ENCODE measurements at regions not wholly inside any gene's neighbourhood (a gene's known extent, or its start where the extent isn't known, plus 50 kb on each side); places are given as distances from the start of the nearest gene placed in this dataset.

GRCh38 chr13:50323440-50324065, 308.3 kb downstream of the KCNRG start:
- DNase-seq = no peak

DNA sequence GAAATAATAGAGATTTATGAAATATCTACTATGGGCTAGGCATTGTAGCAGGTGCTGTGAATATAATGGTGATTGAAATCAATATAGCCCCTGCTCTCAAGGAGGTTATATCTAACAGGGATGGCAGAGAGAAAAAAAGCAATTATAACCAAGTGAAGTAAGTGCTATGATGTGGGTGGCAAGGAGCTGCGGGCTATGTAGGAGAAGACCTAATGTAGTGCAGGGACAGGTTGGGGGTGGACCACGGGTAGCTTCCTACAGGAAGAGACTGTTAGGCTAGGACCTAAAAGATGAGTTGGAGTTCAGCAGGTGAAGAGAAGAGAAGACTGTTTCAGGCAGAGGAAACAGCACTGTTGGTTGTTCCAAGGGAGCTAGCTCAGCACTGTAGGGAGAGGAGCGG, 311.0 kb downstream of the KCNRG start:
- DNase-seq = no peak

DNA sequence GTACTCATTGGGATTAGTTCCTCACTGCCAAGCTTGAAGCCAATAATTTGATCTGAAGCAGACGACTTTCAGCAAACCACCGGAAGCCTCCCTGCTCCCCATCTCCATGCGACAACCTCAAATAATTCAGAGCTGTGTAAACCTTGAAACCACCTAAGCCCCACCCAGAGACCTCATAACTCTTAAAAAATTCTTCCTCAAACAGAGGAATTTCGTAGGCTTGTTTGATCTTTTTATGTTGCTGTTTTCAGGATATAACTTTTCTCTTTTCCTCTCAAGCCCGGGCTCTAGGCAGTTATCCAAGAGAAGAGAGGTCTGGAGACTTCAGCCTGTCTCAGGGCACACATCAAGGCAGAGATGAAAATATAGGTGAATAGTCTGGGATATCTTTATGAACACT, 311.6 kb downstream of the KCNRG start:
- no peak for DNase-seq

DNA sequence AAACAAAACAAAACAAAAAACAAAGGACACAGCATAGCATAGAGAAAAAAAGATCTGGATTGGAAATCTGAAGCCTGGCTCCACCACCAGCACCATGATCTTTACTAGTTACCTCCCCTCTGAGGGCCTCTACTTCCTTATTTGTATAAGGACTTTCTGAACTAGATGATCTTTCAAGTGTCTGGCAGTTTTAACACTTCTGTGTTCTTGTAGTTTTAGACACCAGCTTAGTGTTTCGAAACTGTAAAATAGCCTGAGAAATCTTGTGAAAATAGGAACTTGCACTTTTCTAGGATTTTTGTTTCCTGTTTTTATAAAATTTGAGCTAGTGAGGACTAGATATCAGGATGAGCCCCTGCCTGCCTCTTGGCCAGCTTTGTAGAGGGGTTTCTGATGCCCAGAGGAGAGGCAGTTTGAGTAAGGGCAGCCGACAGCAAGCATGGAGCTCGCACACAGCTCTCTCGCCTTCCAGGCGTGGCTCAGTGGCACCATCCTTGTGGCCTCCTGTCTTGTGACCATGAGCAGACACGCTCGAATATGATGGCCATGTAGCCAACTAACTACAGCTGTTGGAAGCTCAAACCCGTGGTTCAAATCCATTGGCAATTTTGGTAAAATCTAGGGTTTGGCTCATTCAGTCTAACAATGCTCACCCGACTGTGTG, 319.0 kb downstream of the KCNRG start:
- no peak for DNase-seq

GRCh38 chr13:50334944-50335343, 319.7 kb downstream of the KCNRG start:
- no peak for DNase-seq

DNA sequence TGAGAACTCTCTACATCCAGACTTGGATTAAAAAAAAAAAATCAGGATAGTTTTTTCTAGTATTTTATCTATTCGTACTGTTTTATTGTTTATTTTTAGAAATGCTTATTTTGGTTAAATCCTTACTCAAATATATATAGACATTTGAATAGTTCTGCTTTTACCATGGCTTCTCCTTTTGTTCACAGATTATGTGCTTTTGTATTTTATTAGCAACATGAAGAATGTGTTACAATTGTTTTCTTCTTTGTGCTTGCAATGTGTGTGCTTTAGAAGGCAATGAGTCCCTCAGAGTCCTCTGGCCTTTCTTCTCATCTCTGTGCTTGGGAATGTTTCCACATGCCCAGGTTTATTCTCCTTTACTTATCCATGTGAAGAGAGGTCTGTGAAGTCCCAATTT, 324.0 kb downstream of the KCNRG start:
- no peak for DNase-seq

GRCh38 chr13:50340146-50340545, 324.9 kb downstream of the KCNRG start:
- no peak for DNase-seq

- peak; percentile 48 to 66 for DNase-seq
These were observed 325.5 kb downstream of the KCNRG start for GRCh38 chr13:50340551-50341287.

- DNase-seq = no peak
These were observed 326.3 kb downstream of the KCNRG start for GRCh38 chr13:50341526-50341925.

DNA sequence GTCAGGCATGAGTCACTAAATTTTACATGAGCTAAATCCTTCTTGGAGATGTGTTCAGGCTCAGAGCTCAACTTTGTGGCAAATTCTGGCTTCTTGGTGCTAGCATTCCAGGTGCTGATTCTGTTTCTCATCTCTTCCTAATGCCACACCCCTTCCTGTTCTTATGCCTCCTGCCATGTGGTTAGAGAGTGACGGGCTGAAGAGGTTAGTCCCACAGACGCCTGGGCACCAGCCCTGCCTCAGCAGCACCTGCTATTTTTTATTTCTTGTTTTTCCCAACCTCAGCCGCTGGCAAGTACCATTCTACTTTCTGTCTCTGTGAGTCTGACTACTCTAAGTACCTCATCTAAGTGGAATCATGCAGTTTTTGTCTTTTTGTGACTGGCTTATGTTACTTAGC, 329.5 kb downstream of the KCNRG start:
- peak; percentile 11 to 47 for DNase-seq

GRCh38 chr13:50345804-50346203, 330.6 kb downstream of the KCNRG start:
- no peak for DNase-seq

DNA sequence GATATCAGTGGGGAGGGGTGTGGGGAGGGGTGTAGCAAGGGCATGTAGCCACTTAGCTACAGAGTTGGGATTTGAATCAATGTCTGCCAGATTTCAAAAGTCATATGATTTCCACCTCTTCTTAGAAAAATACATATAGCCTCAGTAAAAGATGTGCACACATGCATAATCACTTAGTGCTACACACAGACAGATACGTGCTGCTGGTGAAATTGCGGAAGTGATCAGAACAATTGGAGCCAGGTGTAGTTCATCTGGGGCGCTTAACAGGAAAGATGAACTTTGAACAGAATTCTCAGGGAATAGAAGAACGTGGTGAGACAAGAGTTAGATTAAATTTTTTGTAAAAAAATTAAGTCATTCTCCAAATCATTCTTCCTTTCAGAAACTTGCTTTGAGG, 333.1 kb downstream of the KCNRG start:
- no peak for DNase-seq

DNA sequence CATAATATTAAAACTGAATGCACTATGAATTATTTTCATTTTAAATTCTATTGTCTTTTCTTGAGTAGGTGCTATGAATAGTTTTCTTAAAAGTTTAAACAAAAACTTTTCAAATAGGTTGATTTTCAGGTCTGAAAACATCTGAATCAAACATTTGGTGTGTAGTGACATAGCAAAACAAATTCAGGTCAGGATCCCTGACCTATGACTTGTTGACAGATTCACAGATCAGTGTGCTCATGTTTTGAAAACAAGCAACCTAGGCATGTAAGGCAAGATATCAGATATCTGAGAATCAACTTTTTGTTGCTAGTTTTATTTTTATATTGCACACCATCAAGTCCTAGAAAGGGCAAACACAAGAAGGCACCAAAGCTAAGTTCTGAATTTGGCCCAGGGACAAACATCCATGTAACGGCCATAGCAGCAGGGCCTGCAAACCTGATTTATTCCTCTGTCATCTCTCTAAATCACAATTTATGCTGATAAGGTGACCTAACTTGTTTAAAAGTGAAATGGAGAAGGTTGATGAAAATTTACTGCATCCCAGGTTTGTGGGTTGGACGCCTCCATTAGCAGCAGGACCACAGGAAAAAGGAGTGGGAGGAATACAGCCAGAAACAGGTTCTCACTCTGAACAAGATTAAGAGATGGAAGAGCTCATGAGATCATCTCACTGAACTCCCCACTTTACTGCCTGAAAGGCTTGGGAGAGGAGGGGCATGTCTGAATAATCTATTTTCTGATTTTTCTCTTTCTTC, 337.7 kb downstream of the KCNRG start:
- no peak for DNase-seq

DNA sequence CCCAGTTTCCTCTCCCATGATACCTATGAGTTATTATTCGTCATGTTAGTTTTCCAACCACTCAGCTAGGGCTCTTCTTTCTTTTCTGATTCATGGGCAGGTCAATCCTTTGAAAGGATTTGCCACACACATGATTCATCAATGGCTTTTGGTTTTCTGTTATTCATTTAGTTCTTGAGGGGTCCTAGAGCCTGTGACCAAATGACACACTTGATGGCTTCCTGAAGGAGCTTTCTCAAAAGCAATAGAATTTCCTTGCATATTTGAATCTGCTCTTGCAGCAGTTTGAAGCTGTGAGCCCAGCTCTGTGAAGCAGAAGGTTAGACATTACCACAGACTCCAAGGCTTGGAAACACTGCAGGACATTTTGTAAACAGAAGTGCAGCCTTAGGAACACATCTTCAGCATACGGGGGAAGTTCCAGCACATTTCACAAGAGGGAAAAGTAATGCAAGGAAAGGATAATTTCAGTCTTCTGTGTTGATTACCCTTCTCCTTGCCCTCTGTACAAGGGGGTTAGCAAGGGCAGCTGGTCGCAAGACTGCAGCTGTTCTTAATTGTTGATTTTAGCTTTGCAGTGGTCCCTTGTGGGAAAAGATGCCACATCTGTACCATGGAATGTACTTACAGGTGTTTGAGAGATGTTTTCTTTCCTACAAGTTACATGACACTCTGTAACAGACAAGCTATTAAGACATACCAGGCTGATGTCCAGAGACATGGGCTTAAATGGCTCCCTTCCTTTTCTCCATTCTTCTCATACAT, 338.6 kb downstream of the KCNRG start:
- no peak for DNase-seq

DNA sequence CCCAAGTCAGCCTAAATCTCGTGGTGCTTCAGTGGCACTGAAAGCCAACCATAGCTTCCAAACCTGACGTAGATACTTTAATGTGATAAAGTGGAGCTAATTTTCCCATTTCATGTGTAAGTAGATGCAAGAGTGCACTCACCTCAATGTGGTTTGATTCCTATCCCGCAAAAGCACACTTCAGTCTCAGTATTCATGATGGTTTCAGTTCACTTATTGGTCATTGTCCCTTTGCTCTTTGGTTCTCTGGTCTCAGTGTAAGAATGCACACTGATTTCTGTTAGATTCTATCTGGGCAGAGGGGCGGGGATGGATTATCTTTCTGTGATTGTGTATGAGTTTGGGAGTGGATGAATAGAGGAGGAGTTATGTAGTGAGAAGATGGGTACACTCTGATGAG, 340.6 kb downstream of the KCNRG start:
- DNase-seq = no peak

- no peak for DNase-seq
These were observed 341.9 kb downstream of the KCNRG start for GRCh38 chr13:50357136-50357535.

GRCh38 chr13:50357586-50358118, 342.4 kb downstream of the KCNRG start:
- DNase-seq = peak; percentile 84 to 86

- DNase-seq = peak in 1 of 2 experiments; percentile 42
These were observed 343.2 kb downstream of the KCNRG start for GRCh38 chr13:50358231-50359040.

GRCh38 chr13:50359041-50359367, 343.8 kb downstream of the KCNRG start:
- no peak for DNase-seq

DNA sequence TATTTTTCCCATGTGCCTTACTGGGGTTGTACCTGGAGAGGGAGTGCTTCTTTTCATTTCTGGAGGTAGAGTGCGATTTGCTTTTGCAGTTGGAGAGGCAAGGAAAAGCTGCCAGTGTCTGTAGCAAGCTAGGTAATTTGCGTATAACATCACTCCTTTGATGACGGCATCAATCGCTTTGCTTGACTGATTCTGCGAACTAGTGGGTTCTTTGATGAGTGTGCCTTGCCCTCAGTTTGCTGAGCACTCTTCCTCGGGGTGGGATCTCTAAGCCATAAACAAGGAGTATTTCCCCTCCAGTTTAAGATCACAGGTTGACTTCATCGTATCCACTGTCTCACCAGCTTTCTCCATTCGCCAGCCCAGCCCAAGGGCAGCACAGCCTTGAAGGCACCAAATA, 344.5 kb downstream of the KCNRG start:
- no peak for DNase-seq

GRCh38 chr13:50360637-50361036, 345.4 kb downstream of the KCNRG start:
- no peak for DNase-seq

- DNase-seq = no peak
These were observed 346.0 kb downstream of the KCNRG start for GRCh38 chr13:50361282-50361681.
